Stomach smooth muscle (tissue), 2 donors: ENCODE measurements at regions not wholly inside any gene's neighbourhood (a gene's known extent, or its start where the extent isn't known, plus 50 kb on each side); places are given as distances from the start of the nearest gene placed in this dataset.

Source experiments
- H3K27ac ChIP-seq: one replicate; pipeline ENCODE4 v1.7.0; 2013; ENCODE audit warnings: mild to moderate bottlenecking, low read length, inconsistent platforms
- H3K27me3 ChIP-seq, 2 donors: one replicate each; pipeline ENCODE4 v1.7.0; 2013; ENCODE audit warnings: low read length in 2 of 2; ENCODE audit not compliant: insufficient read depth in 2 of 2, control insufficient read depth in 1 of 2
- H3K36me3 ChIP-seq, 2 donors: one replicate each; pipeline ENCODE4 v1.7.0; 2013; ENCODE audit warnings: low read length in 2 of 2; ENCODE audit not compliant: control insufficient read depth in 2 of 2, insufficient read depth in 2 of 2
- H3K4me1 ChIP-seq: one replicate; pipeline ENCODE4 v1.7.0; 2013; ENCODE audit warnings: low read length; ENCODE audit not compliant: control insufficient read depth, insufficient read depth
- H3K4me3 ChIP-seq, 2 donors: one replicate each; pipeline ENCODE4 v1.7.0; 2013; ENCODE audit warnings: low read length in 2 of 2
- H3K9ac ChIP-seq, 2 donors: one replicate each; pipeline ENCODE4 v1.7.0; 2013; ENCODE audit warnings: low read length in 2 of 2, mild to moderate bottlenecking in 1 of 2
- H3K9me3 ChIP-seq, 2 donors: one replicate each; pipeline ENCODE4 v1.7.0; 2013; ENCODE audit warnings: low read length in 2 of 2; ENCODE audit not compliant: control insufficient read depth in 2 of 2
- donor health status: healthy.
- donor health status: Pancreatic carcinoma.

DNA sequence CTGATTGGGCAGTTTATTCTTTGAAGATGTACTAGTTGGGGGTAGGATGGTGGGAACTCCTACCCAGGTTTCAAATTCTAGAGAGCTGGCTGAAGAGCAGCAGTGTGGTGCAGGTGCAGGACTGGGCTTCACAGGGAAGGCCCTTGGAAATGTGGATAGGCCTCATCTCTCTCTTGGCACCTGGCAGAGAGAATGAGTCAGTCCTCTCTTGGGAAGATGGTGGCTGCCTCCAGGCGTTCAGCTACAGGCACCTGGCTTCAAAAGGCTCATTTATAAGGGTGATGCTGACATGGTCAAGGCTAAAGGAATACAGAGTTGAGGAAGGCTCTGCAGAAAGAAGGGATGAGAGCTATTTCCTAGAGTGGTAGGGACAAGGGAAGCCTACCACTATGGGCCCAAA is 179.7 kb upstream of the VASH1 start:
- peaks cover 5 to 6% of the 10 kb centered on the region in 2 donors for H3K9me3 ChIP-seq
- H3K27me3 ChIP-seq: peaks cover 0 to 2% of the 10 kb centered on the region in 2 donors
- no peak overlapping the region for H3K9ac ChIP-seq
- peaks cover 5% of the 10 kb centered on the region for H3K4me1 ChIP-seq
- no peak overlapping the region for H3K27ac ChIP-seq
- no peaks in the 10 kb centered on the region for H3K36me3 ChIP-seq
- H3K4me3 ChIP-seq: no peak overlapping the region

DNA sequence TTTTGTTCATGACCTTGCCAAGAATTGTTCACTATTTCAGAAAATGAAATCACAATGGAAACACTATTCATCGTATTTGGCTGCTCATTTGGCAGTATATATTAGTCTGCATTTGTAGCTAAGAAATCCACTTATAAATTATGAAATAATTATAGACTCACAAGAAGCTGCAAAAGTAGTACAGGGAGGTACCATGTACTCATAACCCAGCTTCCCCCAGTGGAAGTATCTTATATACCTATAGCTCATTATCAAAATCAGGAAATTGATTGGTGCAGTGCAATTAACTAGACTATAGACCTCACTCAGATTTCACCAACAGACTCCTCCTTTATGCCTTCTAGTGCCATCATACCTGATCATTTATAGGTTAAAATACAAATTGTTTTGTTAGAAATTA is 178.8 kb upstream of the VASH1 start:
- H3K27ac ChIP-seq: no peak overlapping the region
- no peak overlapping the region for H3K4me3 ChIP-seq
- H3K36me3 ChIP-seq: no peaks in the 10 kb centered on the region
- H3K9me3 ChIP-seq: no peaks in the 10 kb centered on the region
- H3K9ac ChIP-seq: no peak overlapping the region
- H3K4me1 ChIP-seq: peaks cover 5% of the 10 kb centered on the region
- H3K27me3 ChIP-seq: no peaks in the 10 kb centered on the region

DNA sequence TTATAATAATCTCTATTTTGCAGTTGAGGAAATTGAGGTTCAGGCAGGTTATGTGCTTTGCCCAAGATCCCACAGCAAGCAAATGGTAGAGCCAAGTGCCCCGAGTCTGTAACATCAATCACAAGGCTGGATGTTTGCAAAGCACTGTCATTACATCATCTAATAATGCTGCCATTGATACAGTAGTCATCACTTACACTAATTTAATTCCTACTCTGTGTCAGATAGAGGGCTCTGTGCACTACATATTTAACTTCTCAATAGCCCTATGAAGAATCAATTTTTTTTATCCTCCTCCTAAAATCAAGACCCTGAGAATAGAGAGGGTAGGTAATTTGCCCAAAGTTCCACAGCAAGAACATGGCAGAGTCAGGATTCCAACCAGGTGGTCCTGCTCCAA is 178.1 kb upstream of the VASH1 start:
- H3K27me3 ChIP-seq: no peaks in the 10 kb centered on the region
- no peak overlapping the region for H3K27ac ChIP-seq
- no peaks in the 10 kb centered on the region for H3K9me3 ChIP-seq
- no peak overlapping the region for H3K9ac ChIP-seq
- peaks cover 5% of the 10 kb centered on the region for H3K4me1 ChIP-seq
- H3K36me3 ChIP-seq: no peaks in the 10 kb centered on the region
- no peak overlapping the region for H3K4me3 ChIP-seq

DNA sequence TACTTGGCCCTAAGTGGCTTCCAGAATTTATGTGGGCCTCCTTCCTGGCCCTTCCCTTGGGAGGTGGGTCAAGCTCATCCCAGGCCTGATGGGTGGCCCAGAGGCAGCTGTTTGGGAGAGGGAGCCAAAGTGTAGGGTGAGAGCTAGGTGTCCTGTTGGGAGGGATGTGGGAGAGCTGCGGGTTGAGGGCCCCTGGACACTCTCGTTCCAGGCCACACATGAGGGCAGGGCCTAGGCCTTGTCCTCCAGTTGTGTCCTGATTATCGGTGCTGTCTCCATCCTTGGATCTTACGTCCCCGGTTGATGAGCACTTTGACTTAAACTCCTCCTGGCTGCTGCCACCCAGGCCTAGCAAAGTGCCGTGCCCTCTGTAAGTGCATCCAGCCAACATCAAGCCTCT is 177.5 kb upstream of the VASH1 start:
- Histone ChIP-seq H3K4me3 (no peak overlapping the region), H3K27ac (no peak overlapping the region), H3K9ac (no peak overlapping the region), H3K4me1 (peaks cover 5% of the 10 kb centered on the region), H3K9me3 (no peaks in the 10 kb centered on the region), H3K27me3 (no peaks in the 10 kb centered on the region), H3K36me3 (no peaks in the 10 kb centered on the region)

DNA sequence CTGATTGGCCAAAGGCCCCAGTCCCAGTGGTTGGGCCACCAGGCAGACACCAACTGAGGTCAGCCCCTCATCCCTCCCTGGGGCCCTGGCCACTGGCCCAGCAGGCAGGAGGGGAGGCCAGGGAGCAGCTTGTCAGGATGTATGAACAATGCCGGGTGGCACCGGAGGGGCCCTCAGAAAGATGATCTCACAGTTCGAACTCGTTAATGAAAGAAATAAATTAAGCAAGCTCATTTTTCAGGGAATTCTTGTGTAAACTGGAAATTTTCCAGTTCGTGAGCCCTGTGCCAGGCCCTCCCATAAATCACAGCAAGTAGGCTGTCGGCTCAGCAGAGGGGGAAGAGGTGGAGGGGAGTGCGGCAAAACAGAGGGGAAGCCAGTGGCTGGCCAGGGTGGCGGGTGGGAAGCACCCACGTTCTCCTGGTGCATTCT is 177.0 kb upstream of the VASH1 start:
- Histone ChIP-seq H3K27ac (no peak overlapping the region), H3K36me3 (no peaks in the 10 kb centered on the region), H3K9me3 (no peaks in the 10 kb centered on the region), H3K4me1 (peaks cover 5% of the 10 kb centered on the region), H3K9ac (no peak overlapping the region), H3K27me3 (no peaks in the 10 kb centered on the region), H3K4me3 (no peak overlapping the region)

DNA sequence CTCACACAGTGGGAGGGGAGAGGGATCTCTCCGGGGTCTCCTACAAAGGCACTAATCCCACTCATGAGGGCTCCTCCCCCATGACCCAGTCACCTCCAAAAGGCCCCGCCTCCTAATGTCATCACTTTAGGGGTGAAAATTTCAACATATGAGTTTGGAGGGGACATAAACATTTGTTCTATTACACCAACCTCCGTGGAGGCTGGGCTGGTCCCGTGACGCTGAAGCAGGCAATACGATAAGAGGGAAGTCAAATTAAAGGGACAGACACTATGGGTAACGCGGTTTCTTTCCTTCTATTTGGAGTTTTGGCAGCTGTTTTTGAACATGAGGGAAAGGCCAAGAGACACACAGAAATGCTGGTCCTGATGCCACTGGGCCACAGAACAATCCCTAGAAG is 175.7 kb upstream of the VASH1 start:
- no peak overlapping the region for H3K4me3 ChIP-seq
- no peak overlapping the region for H3K9ac ChIP-seq
- peaks cover 5% of the 10 kb centered on the region for H3K4me1 ChIP-seq
- H3K36me3 ChIP-seq: no peaks in the 10 kb centered on the region
- H3K27ac ChIP-seq: no peak overlapping the region
- H3K9me3 ChIP-seq: no peaks in the 10 kb centered on the region
- H3K27me3 ChIP-seq: no peaks in the 10 kb centered on the region

DNA sequence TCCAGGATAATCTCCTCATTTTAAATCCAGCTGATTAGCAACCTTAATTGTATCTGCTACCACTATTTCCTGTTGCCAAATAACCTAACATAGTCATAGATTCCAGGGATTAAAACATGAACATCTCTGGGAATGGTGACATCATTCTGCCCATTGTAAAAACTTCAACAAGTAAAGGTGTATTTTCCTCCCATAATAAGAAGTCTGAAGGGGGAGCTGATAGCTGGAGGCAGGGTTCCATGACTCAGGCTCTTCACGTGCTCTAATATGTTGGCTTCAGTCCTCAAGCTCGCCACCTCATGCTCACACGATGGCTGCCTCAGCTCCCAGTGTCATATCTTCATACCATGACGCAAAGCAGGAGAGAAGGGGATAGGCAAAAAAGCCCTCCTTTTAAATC is 172.0 kb upstream of the VASH1 start:
- Histone ChIP-seq H3K36me3 (no peaks in the 10 kb centered on the region), H3K9me3 (no peaks in the 10 kb centered on the region), H3K27me3 (peaks cover 0 to 2% of the 10 kb centered on the region in 2 donors), H3K27ac (no peak overlapping the region), H3K9ac (no peak overlapping the region), H3K4me1 (peaks cover 3% of the 10 kb centered on the region), H3K4me3 (no peak overlapping the region)

DNA sequence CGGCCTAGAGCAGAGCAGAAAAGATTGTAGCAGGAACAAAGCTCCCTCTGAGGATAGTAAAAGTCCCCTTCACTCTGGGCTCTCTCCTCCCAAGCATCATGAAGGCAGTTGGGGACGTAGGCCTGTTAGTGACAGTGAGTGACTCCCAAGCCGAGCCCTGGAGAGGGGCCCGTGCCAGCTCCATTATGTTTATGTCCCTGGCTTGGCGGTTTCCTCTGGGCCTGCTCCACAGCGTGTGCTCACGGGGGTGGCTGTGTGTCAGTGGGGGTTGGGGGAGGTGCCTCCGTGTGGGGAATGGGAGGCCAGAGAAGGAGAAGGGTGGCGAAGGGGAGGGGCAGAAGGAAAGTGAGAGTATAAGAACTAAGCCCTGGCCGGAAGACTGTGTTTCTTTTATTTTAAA is 170.0 kb upstream of the VASH1 start:
- Histone ChIP-seq H3K27ac (no peak overlapping the region), H3K9ac (no peak overlapping the region), H3K27me3 (peaks cover 0 to 2% of the 10 kb centered on the region in 2 donors), H3K4me3 (peak overlapping the region in 1 of 2 donors; percentile 35), H3K4me1 (no peaks in the 10 kb centered on the region), H3K9me3 (no peaks in the 10 kb centered on the region), H3K36me3 (no peaks in the 10 kb centered on the region)

DNA sequence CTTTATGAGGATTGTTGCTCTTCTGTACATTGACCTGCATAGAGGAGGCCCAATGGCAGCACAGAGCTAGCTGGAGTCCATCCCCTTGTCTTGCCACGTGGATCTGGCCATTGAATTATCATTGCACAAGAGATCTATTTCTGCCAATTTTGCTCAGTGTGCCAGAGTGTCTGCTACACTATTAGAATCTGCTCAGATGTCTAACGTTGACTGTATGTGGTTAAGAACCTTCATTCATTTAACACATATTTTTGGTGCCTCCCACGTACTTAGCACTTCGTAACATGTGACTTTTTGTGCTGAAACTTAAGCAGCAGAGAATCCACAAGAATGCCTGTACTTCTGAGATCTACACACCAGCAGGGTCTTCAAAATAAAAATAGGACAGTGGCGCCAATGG is 166.0 kb upstream of the VASH1 start:
- Histone ChIP-seq H3K27ac (no peak overlapping the region), H3K9ac (no peak overlapping the region), H3K36me3 (no peaks in the 10 kb centered on the region), H3K9me3 (no peaks in the 10 kb centered on the region), H3K4me1 (peaks cover 2% of the 10 kb centered on the region), H3K4me3 (no peak overlapping the region), H3K27me3 (peaks cover 0 to 2% of the 10 kb centered on the region in 2 donors)

DNA sequence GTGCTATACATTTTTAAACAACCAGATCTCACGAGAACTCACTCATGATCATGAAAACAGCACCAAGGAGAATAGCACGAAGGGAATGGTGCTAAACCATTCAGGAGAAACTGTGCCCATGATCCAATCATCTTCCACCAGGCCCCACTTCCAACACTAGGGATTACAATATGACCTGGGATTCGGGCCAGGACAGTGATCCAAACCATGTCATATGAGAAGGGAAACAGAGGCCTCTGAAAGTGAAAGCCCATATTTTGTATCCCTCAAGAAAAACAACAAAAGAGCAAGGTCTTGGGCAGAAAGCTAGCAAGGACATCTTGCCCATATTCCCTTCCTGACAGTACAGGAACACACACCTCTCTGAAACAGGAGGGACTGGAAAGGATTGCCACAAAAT is 163.9 kb upstream of the VASH1 start:
- H3K4me3 ChIP-seq: peak overlapping the region; percentile 22 to 36
- H3K4me1 ChIP-seq: peaks cover 2% of the 10 kb centered on the region
- H3K9me3 ChIP-seq: peaks cover 0 to 5% of the 10 kb centered on the region in 2 donors
- H3K9ac ChIP-seq: no peak overlapping the region
- H3K27ac ChIP-seq: no peak overlapping the region
- peaks cover 0 to 2% of the 10 kb centered on the region in 2 donors for H3K27me3 ChIP-seq
- no peaks in the 10 kb centered on the region for H3K36me3 ChIP-seq

DNA sequence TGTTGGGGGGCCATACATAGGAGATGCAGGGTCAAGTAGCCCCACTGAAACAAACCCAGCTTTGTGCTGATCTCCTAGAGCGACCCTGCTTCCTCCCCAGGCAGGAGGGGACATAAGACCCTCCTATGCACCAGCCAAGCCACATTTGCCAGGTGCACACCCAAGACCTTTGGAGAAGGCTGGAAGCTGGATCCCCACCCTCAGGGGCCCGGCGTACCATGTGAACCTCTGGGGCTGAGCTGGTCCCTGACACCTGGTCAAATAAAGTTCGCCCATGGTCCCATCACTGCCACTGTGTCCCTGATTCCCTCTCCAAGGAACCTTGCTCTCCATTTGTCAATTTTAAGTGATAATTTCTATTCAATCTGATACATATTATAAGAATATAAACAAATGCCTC is 162.1 kb upstream of the VASH1 start:
- H3K4me3 ChIP-seq: no peak overlapping the region
- peaks cover 2% of the 10 kb centered on the region for H3K4me1 ChIP-seq
- H3K9ac ChIP-seq: no peak overlapping the region
- no peak overlapping the region for H3K27ac ChIP-seq
- H3K9me3 ChIP-seq: peaks cover 0 to 5% of the 10 kb centered on the region in 2 donors
- H3K27me3 ChIP-seq: no peaks in the 10 kb centered on the region
- H3K36me3 ChIP-seq: no peaks in the 10 kb centered on the region
